HG02852 (cell line): ENCODE measurements at regions not wholly inside any gene's neighbourhood (a gene's known extent, or its start where the extent isn't known, plus 50 kb on each side); places are given as distances from the start of the nearest gene placed in this dataset.
"Not testable (repeated sequence)": the region's sequence is repeated elsewhere in the genome, so short reads cannot be mapped to it uniquely, and the experiment has no call there.

Experiments used
- ATAC-seq: cut with Tn5 transposase; IDR thresholded peaks from one replicate; pipeline ENCODE4 v1.9.1; 2021; ENCODE audit warnings: mild to moderate bottlenecking, moderate library complexity; ENCODE audit not compliant: unreplicated experiment

DNA sequence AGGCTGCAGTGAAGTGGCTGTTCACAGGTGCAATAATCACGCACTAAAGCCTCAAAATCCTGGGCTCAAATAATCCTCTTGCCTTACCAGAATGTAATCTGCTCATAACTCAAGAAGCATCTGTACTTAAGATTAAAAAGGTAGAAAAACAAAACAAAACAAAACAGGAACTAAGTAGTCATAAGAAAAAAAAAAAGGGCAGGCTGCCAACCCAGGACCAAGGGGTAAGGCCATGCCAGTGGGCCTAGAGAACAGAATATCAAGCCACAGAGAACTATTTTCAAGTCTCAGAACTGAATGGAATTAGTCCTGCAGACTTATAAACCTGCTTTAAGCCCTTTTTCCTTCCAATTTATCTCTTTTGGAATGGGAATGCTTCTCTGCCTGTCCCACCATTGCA is 64.8 kb upstream of the TBC1D3K start:
- ATAC-seq = no peak

DNA sequence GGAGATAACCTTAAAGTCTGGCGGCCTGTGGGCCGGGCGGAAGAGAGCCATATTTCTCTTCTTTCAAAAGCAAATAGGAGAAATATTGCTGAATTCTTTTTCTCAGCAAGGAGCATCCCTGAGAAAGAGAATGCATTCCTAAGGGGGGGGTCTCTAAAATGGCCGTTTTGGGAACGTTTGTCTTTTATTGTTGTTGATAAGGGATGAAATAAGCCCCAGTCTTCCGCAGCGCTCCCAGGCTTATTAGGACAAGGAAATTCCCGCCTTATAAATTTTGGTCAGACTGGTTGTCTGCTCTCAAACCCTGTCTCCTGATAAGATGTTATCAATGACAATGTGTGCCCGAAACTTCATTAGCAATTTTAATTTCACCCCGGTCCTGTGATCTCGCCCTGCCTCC is 65.8 kb upstream of the TBC1D3K start:
- ATAC-seq = not testable (repeated sequence)

DNA sequence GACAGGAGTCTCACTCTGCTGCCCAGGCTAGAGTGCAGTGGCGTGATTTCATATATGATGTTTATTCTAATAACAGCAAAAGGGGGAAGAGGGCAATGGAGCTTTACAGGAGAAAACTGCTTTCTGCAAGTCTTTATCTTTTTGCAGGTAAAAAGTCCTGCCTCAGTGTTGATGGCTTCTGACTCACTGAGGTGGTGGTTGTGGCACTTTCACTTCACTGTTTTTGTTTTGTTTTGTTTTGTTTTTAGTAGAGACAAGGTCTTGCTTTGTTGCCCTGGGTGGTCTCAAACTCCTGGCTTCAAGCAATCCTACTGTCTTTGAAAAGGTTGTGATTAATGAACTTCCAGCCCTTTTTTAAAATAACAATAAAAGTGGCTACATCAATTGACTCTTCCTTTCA is 68.0 kb upstream of the TBC1D3K start:
- no peak for ATAC-seq

DNA sequence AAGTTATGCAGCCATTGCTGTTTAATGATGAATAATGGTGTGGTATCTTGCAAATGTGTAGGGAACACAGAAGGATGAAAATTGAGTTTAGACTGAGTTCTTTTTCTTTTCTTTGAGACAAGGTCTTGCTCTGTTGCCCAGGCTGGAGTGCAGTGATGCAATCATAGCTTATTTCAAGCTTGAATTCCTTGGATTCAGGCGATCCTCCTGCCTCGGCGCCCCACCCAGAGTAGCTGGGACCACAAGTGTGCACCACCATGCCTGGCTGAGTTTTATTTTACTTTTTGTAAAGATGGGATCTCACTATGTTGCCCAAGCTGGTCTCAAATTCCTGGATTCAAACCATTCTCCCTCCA is 74.6 kb upstream of the TBC1D3K start:
- ATAC-seq = no peak

DNA sequence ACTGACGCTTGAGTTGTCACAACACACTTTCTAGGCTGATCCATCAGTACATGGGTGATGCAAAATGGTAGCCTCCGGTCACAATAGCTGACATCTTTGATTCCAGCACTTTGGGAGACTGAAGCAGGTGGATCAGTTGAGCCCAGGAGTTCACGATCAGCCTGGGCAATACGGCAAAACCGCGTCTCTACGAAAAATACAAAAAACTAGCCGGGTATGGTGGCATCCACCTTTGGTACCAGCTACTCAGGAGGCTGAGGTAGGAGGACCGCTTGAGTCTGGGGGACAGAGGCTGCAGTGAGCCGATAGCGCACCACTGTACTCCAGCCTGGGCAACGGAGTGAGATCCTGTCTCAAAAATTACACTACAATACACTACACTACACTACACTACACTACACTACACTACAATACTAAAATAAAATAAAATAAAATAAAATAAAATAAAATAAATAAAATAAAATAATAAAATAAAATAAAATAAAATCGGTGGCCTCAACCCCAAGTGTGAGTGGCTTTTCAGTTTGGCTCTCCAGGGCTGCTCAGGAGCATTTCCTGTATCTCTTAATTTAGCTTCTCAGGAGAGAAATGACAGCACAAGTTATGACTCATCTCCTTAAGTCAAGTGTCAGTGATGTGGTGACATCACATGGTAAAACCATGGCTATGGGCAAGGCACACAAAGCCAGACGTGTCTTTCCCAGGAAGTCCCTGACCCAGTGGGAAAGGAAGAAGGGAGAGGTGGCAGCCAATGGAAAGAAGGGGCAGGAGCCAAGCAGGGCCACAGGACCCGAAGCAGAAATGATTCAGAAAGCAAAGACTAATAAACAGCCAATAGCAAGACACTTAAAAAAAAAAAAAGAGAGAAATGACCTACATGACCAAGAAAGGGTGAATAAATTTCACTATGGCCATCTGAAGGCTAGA is 75.3 kb upstream of the TBC1D3K start:
- ATAC-seq = no peak

DNA sequence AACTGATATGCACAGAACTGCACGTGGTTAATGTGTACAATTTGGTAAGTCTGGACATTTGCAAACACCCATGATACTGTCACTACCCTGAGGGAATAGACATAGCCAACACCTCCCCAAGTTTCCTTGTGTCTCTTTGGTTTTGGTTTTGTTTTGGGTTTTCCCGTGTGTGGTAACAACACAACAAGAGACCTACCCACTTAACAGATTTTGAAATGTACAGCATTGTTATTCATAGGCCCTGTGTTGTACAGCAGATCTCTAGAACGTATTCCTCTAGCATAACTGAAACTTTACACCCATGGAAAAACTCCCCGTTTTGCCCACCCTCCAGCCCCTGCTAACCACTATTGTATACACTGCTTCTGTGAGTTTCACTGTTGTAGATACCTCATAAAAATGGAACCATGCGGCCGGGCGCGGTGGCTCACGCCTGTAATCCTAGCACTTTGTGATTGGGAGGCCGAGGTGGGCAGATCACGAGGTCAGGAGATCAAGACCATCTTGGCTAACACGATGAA is 76.3 kb upstream of the TBC1D3K start:
- no peak for ATAC-seq

DNA sequence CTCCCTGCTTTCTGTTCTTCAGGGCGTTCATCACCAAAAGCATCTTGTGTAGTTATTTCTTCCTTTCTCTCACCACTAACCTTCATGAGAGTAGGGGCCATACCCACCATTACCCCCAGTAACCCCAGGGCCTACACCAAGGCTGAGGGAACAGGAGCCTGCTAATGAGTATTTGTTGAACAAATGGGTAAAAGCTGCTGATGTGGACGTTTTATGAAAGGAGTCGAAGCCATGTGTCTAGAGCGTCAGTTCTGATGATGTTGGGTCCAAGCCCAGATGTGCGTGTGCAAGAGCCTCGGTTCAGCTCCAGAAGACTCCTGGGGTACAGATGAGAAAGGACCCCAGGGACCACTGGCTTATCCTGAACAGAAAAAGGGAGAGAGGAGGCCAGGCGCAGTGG is 77.1 kb upstream of the TBC1D3K start:
- ATAC-seq = no peak

DNA sequence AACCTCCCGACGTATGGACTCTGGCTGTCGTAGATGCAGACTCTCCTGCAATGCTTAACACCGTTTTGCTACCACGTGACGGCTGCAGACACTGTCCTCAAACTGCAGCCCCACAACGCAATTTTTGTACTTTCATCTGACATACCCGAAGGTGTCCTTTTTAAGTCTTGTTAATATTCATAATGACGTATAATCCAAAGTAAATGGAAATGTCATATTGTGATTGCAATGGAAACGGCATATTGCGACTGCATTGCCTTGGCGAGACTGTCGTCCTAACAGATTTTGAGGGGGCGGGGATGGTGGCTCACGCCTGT is 79.3 kb upstream of the TBC1D3K start:
- ATAC-seq = no peak

DNA sequence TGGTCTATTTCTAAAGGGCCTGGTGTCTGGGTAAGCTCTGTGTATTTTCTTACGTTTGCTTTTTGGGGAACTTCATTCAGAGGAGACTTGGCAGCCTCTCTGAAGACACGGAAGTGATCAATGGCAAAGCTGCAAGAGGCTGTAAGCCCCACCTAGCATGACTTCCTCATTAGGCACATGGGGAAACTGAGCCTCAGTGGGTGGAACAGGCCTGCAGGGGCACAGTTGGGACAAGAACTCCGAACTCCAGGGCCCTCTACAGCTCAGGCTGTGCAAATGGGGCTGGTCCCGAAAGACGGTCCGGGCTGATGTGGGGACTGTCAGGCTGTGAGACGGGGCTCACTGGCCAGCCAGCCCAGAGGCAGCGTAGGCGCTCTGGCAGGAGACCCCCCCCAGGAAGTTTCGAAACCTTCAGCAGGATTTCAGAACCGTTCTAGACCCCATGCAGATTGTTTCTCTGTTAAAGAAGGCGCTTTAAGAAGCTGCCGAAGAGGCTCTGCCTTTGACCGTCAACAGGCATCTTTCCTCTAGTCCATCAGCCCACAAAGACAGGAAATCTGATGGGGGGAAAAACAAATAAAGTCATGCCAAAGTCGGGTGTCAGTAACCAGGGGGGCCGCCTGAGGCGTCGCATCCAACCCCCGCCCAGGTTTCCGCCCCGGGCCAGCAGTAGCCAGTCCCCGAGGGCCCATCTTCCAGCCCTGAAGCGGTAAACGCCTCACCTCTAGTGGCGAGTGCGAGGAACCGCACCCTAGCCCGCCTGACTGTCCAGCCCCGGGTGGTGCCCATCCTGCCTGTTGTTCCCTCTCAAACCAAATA is 79.8 kb upstream of the TBC1D3K start:
- peak; percentile 72 for ATAC-seq

DNA sequence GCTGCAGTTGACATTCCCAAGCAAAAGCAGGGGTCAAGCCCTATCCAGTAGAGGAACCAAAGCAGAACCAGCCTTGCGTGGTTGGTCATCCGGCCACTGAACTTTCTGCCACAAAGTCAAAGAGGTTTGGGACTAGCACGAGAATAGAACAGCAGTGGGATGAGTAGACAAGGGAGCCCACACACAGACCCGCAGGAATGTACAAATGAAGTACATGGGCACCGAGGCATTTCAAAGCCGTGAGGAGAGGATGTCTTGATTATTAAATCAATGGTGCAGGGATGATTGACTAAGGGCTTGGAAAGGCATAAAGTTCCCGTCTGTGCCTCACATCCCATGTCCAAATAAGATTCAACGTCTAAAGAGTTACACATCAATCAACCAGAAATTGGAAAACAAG is 81.8 kb upstream of the TBC1D3K start:
- no peak for ATAC-seq

DNA sequence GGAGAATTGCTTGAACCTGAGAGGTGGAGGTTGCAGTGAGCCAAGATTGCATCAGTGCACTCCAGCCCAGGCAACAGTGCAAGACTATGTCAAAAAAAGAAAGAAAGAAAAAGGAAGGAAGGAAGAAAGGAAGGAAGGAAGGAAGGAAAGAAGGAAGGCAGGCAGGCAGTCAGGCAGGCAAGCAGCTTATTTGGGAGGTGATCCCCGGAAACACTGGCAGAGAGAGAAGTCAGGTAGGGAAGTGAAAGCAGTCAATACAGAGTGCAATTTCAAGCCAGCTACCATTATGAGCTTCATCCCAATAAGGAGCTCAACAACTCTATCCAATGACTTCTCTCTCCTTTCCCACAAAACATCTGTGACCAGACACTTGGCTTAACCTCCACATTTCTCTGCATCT is 83.0 kb upstream of the TBC1D3K start:
- no peak for ATAC-seq

DNA sequence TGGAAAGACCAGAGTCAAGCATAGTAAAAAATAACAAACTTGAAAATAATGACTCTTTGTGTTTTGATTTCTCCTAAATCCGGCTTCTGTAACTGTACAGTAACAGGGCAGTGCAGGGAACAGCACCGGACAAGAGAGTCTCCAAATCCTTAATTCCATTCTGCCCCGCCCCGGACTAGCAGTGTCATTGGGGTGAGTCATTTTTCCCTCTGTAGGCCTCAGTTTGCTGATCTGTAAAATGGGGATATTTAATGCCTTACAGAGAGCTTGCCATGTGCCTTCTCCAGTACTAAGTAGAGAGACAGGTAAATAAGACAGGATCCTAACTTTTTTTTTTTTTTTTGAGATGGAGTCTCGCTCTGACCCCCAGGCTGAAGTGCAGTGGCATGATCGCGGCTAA is 83.6 kb upstream of the TBC1D3K start:
- no peak for ATAC-seq

DNA sequence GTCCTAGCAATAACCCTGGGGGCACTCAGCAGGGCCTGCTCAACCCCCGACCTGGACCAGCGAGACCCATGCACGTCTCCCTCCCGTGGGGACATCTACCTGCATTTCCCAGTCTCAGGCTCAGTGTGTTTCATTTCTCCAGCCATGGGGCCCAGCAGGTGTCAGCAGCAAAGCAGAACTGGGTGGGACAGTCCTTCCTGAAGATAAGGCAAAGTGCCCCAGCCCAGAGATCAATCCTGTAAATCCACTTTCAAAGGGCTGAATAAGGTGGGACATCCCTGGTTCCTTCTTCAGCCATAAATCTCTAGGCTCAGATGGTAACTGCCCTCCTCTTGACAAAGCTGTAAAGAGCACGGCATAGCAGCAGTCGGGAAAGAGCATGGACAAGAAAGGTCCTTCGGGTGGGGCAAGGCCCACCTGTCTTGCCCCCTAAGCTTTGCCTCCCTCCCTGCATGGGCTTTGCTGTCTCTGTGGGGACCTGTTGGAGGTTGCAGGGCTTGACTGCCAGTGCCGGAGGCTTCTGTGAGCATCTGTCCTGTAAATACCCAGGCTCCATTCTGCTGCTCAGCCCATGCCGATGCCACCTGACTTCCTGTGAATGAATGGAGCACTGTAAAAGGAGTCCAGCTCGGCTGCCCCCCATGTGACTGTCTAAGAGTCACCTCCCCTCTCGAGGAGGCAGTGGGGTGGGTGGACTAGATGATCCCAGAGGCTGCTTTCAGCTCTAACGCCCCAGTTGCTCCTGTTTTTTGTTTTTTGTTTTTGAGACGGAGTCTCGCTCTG is 84.8 kb upstream of the TBC1D3K start:
- ATAC-seq = no peak

DNA sequence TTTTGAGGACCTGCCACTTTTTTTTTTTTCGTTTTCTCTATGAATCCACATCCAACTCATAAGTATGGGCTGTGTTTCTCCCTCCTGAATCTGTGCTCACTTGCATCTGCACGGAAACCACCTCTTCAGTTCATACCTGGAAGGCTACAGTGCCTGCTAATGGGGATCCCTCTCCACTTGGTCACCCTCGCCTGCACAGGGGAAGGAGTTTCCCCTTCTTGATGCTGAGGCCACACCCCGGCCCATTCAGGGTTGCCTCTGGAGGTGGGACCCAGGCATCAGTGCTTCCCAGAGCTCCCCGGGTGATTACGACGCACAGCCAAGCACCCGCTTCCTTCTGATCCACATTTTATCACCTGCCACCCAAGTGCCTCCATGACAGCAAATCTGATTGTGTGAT is 85.9 kb upstream of the TBC1D3K start:
- ATAC-seq = no peak

DNA sequence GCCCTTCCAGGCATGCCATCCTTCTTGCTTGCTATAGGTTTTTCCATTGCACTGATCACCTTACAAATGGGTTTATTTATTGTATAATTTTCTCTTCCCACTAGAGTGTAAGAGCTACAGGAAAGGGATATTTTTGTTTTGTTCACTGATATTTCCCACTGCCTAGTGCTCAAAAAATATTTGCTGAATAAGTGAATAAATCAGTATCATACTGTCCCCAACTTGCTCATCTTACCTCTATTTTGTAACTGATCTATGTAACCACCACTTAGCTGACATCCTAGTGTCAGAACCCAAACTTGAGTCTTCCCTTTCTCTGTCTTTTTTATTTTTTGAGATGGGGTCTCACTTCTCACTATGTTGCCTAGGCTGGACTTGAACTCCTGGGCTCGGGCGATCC is 87.6 kb upstream of the TBC1D3K start:
- ATAC-seq = no peak

DNA sequence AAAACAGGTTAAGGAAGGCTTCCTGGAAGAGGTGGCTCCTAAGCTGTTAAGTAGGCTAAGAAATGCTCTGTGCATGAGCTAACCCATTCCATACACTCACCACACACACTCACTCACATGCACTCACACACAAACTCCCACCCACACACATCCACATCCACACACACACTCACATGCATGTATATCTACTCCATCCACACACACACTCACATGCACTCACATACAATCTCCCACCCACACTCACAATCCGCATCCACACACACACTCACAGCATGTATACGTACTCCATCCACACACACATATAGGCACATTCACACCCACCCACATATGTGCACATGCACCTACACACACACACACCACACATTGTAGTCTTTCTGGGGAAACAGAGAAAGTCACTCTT is 89.3 kb upstream of the HNF1B start:
- ATAC-seq = no peak

DNA sequence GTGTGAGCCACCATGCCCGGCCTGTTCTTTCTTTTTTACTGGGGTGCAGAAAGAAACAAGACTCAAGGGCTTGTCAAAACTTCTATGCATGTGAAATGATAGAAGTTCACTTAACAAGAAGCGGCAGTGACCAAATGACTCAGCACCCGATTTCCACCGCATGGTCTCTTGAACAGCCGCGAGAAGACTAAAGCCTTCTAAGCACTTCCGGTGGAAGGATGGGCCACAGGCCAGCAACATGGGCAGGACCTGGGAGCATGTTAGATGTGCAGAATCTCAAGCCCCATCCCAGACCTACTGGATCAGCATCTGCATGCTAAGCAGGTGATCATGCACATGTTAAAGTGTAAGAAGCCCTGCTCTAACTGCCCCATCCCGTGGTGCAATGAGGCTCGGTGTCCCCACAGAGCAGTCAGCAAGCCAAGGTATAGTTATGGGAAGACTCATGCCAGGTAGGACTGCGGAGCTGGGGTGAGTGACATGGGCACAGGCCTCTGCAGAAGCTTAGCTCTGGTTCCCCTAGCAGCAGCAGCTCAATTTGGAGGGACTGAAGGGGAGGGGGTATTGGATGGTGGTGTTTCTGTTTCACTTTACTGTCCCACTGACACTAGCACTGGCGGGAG is 88.5 kb upstream of the HNF1B start:
- peak; percentile 49 for ATAC-seq

DNA sequence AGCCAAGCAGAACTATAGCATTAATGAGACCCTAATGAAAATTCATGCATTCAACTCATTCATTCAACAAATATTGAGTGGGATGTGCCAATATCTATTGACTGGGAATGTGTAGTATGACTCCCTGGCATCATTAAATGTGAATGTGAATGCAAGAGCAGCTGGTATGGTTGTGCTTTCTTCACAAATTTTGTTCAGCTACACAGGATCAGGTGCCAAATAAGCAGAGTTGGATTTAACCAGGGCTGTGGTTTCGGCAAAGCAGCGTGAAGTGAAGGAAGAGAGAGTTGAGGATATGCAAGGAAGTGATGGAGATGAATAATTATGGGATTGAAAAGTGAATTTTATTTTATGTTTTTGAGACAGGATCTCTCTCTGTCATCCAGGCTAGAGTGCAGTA is 87.1 kb upstream of the HNF1B start:
- ATAC-seq = no peak

DNA sequence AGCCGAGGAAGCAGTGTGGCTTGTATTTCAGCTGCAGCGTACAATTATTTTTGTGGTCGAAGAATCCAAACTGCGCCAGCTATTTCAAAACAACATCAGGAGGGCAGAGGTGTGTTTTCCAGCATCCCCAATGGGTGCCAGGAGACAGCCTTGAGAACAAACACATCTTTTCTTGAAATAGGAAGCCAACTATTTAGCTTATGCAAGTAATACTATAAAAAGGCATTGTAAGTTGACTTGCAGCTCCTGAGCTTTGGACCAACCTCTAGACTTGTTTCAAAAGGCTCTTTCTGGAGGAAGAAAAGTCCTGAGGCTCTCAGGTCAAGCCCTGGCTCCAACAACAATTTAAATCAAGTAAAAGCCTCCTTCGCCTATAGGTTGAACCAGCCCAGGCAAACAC is 86.6 kb upstream of the HNF1B start:
- no peak for ATAC-seq

DNA sequence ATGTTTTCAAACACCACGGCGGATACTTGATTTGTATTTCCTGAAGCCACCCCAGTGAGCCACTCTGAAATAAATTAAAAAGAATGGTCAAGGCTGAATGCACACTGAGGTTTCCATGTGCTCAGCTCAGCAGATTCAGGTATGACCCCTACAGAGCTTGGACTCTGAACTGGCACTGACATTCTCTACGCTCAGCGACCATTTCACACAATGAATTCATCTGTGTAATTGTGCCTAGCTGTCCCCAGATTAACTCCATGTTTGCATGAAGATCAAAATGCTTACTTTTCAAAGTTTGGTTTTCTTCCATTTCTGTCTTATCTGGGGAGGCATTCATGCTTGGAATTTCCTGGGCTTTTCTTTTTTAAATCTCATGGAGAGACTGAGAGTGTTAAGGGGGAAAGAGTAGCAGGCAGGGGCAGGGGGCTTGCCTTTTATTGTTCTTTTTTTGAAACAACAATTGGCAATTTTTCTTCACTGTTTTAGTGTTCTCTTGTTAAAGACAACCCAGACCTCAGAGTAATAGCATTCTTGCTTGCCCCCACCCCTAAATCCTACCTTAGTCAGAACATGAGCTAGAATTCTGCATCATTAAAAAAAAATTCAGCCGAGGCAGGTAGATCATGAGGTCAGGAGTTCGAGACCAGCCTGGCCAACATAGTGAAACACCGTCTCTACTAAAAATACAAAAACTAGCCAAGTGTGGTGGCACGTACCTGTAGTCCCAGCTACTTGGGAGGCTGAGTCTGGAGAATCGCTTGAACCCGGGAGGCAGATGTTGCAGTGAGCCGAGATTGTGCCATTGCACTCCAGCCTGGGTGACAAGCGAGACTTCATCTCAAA is 85.5 kb upstream of the HNF1B start:
- no peak for ATAC-seq
